Liver (tissue), 8 donors: ENCODE measurements at regions not wholly inside any gene's neighbourhood (a gene's known extent, or its start where the extent isn't known, plus 50 kb on each side); places are given as distances from the start of the nearest gene placed in this dataset.

Source experiments
- DNase-seq: peaks from one replicate; pipeline ENCODE4 v3.0.0-alpha.2; 2017; ENCODE audit warnings: low spot score
- H3K27ac ChIP-seq, 2 donors: one replicate each; pipeline ENCODE4 v1.7.0; 2013; ENCODE audit warnings: inconsistent platforms in 2 of 2, low read length in 2 of 2, control low read depth in 1 of 2, low read depth in 1 of 2, mild to moderate bottlenecking in 1 of 2
- H3K27me3 ChIP-seq, 4 donors: one replicate each; pipeline versions ENCODE4 v1.6.1 to v1.7.0; 2013; ENCODE audit warnings: low read length in 3 of 4, inconsistent platforms in 1 of 4, mild to moderate bottlenecking in 1 of 4, moderate library complexity in 1 of 4; ENCODE audit not compliant: control insufficient read depth in 4 of 4, insufficient read depth in 4 of 4
- H3K36me3 ChIP-seq, 4 donors: one replicate each; pipeline versions ENCODE4 v1.6.1 to v1.7.0; 2013; ENCODE audit warnings: low read length in 3 of 4, mild to moderate bottlenecking in 3 of 4, low read depth in 1 of 4, moderate library complexity in 1 of 4; ENCODE audit not compliant: control insufficient read depth in 4 of 4, insufficient read depth in 3 of 4
- H3K4me1 ChIP-seq, 4 donors: one replicate each; pipeline versions ENCODE4 v1.6.1 to v1.7.0; 2013; ENCODE audit warnings: low read length in 3 of 4, mild to moderate bottlenecking in 3 of 4, moderate library complexity in 1 of 4; ENCODE audit not compliant: control insufficient read depth in 4 of 4, insufficient read depth in 4 of 4
- H3K4me3 ChIP-seq, 3 donors: one replicate each; pipeline versions ENCODE4 v1.6.1 to v1.7.0; 2013; ENCODE audit warnings: low read length in 3 of 3, control low read depth in 1 of 3, low read depth in 1 of 3, mild to moderate bottlenecking in 1 of 3
- H3K9ac ChIP-seq, 2 donors: one replicate each; pipeline ENCODE4 v1.7.0; 2013; ENCODE audit warnings: low read length in 2 of 2, mild to moderate bottlenecking in 2 of 2, moderate library complexity in 2 of 2, control low read depth in 1 of 2, low read depth in 1 of 2
- H3K9me3 ChIP-seq, 4 donors: one replicate each; pipeline versions ENCODE4 v1.6.1 to v1.7.0; 2013; ENCODE audit warnings: low read length in 3 of 4; ENCODE audit not compliant: control insufficient read depth in 4 of 4
- ATF3 ChIP-seq: IDR thresholded peaks from 2 replicates; pipeline ENCODE4 v1.6.1; 2016; ENCODE audit warnings: antibody characterized with exemption
- CTCF ChIP-seq: fragments of 150-350 bp; IDR thresholded peaks from 2 replicates; pipeline ENCODE4 v1.5.1; 2017; ENCODE audit warnings: improper control_type of control experiment, low read depth, low read length; ENCODE audit not compliant: missing input control
- EGR1 ChIP-seq, 2 donors: IDR thresholded peaks; 2 replicates each; pipeline ENCODE4 v1.6.1; 2016 to 2018; ENCODE audit warnings: antibody characterized with exemption in 2 of 2, low read depth in 2 of 2
- FOXA2 ChIP-seq: IDR thresholded peaks from 2 replicates; pipeline ENCODE4 v1.6.1; 2016; ENCODE audit warnings: antibody characterized with exemption
- GABPA ChIP-seq, 2 donors: IDR thresholded peaks in 1 of 2; conservative IDR thresholded peaks in 1 of 2; 2 replicates each; pipeline ENCODE4 v1.6.1; 2016; ENCODE audit warnings: antibody characterized with exemption in 2 of 2, mild to moderate bottlenecking in 1 of 2, moderate library complexity in 1 of 2
- HNF4A ChIP-seq, 2 donors: conservative IDR thresholded peaks; 2 replicates each; pipeline ENCODE4 v1.6.1; 2016; ENCODE audit warnings: antibody characterized with exemption in 2 of 2, mild to moderate bottlenecking in 2 of 2
- HNF4G ChIP-seq: IDR thresholded peaks from 2 replicates; pipeline ENCODE4 v1.6.1; 2016; ENCODE audit warnings: antibody characterized with exemption
- MAX ChIP-seq: IDR thresholded peaks from 2 replicates; pipeline ENCODE4 v1.6.1; 2016; ENCODE audit warnings: antibody characterized with exemption
- RAD21 ChIP-seq, 2 donors: IDR thresholded peaks; 2 replicates each; pipeline ENCODE4 v1.6.1; 2016; ENCODE audit warnings: antibody characterized with exemption in 2 of 2, mild to moderate bottlenecking in 2 of 2
- REST ChIP-seq: IDR thresholded peaks from 2 replicates; pipeline ENCODE4 v1.6.1; 2016; ENCODE audit warnings: antibody characterized with exemption, mild to moderate bottlenecking
- RXRA ChIP-seq, 2 donors: IDR thresholded peaks; 2 replicates each; pipeline ENCODE4 v1.6.1; 2017 to 2018; ENCODE audit warnings: antibody characterized with exemption in 2 of 2, mild to moderate bottlenecking in 1 of 2
- SP1 ChIP-seq: IDR thresholded peaks from 2 replicates; pipeline ENCODE4 v1.6.1; 2018; ENCODE audit warnings: antibody characterized with exemption, mild to moderate bottlenecking
- YY1 ChIP-seq: IDR thresholded peaks from 2 replicates; pipeline ENCODE4 v1.6.1; 2016; ENCODE audit warnings: antibody characterized with exemption, mild to moderate bottlenecking
- WGBS: extraction: QIAGEN DNeasy Blood & Tissue Kit; methylation state at CpG from one replicate; pipeline ENCODE4 v1.1.7; 2013; 5-methylcytosine and 5-hydroxymethylcytosine counted together
- donor health status: healthy.
- donor health status: healthy.
- donor health status: healthy.
- donor health status: healthy.
- donor health status: healthy.

- DNase-seq = no peak
- Histone ChIP-seq H3K36me3 (no peaks in the 10 kb centered on the region), H3K4me3 (no peak overlapping the region), H3K27ac (no peak overlapping the region), H3K27me3 (no peaks in the 10 kb centered on the region), H3K4me1 (no peaks in the 10 kb centered on the region), H3K9ac (no peak overlapping the region), H3K9me3 (no peaks in the 10 kb centered on the region)
- TF ChIP-seq ATF3 (no peak), HNF4G (no peak), EGR1 (IDR thresholded peaks at IDR 0.05; ENCODE audit: low read depth in 2 of 2) (no peak)
- WGBS = 71% methylated on average over 2 of the region's 2 CpGs
Observed at GRCh38 chr21:22582026-22582425, 1583.8 kb downstream of the NCAM2 start.

- no peak overlapping the region for H3K4me3 ChIP-seq
- 89% methylated on average over 5 of the region's 5 CpGs for WGBS
- DNase-seq = no peak
- no peak overlapping the region for H3K27ac ChIP-seq
- H3K27me3 ChIP-seq = peaks cover 0 to 3% (median 0%) of the 10 kb centered on the region in 4 donors
- no peak overlapping the region for H3K9ac ChIP-seq
- peaks cover 0 to 2% (median 0%) of the 10 kb centered on the region in 4 donors for H3K9me3 ChIP-seq
- H3K4me1 ChIP-seq = no peaks in the 10 kb centered on the region
- no peaks in the 10 kb centered on the region for H3K36me3 ChIP-seq
- no peak for TF ChIP-seq HNF4G
- no peak for TF ChIP-seq MAX
- TF ChIP-seq RAD21 (IDR thresholded peaks at IDR 0.05) = no peak
- TF ChIP-seq HNF4A (conservative IDR thresholded peaks at IDR 0.05) = no peak
- TF ChIP-seq GABPA (IDR thresholded peaks at IDR 0.05 in 1 of 2, conservative IDR thresholded peaks at IDR 0.05 in 1 of 2) = no peak
- TF ChIP-seq REST = no peak
- TF ChIP-seq CTCF = no peak
- no peak for TF ChIP-seq RXRA (IDR thresholded peaks at IDR 0.05)
- no peak for TF ChIP-seq FOXA2
Observed at GRCh38 chr21:22584308-22584707, 1586.1 kb downstream of the NCAM2 start.

GRCh38 chr21:22585558-22585957, 1587.3 kb downstream of the NCAM2 start:
- TF ChIP-seq YY1 = no peak
- no peak for TF ChIP-seq CTCF
- no peak for TF ChIP-seq HNF4A (conservative IDR thresholded peaks at IDR 0.05)
- no peak for TF ChIP-seq GABPA (IDR thresholded peaks at IDR 0.05 in 1 of 2, conservative IDR thresholded peaks at IDR 0.05 in 1 of 2)
- TF ChIP-seq MAX = no peak
- no peak for TF ChIP-seq FOXA2
- TF ChIP-seq RXRA (IDR thresholded peaks at IDR 0.05) = no peak
- TF ChIP-seq HNF4G = no peak
- no peak for TF ChIP-seq EGR1 (IDR thresholded peaks at IDR 0.05; ENCODE audit: low read depth in 2 of 2)
- no peak for TF ChIP-seq SP1

More at GRCh38 chr21:22585558-22585957, 1587.3 kb downstream of the NCAM2 start:
- WGBS = 67% methylated on average over 4 of the region's 4 CpGs
- DNase-seq = no peak
- Histone ChIP-seq H3K4me1 (no peaks in the 10 kb centered on the region), H3K27ac (no peak overlapping the region), H3K27me3 (peaks cover 0 to 3% (median 0%) of the 10 kb centered on the region in 4 donors), H3K4me3 (no peak overlapping the region), H3K9me3 (peaks cover 0 to 2% (median 0%) of the 10 kb centered on the region in 4 donors), H3K9ac (no peak overlapping the region), H3K36me3 (no peaks in the 10 kb centered on the region)
